Liver (tissue), 7 donors: ENCODE measurements at regions not wholly inside any gene's neighbourhood (a gene's known extent, or its start where the extent isn't known, plus 50 kb on each side); places are given as distances from the start of the nearest gene placed in this dataset.

Experiments used
- DNase-seq: peaks from one replicate; pipeline ENCODE4 v3.0.0-alpha.2; 2017; ENCODE audit warnings: low spot score
- H3K27ac ChIP-seq, 2 donors: one replicate each; pipeline ENCODE4 v1.7.0; 2013; ENCODE audit warnings: inconsistent platforms in 2 of 2, low read length in 2 of 2, control low read depth in 1 of 2, low read depth in 1 of 2, mild to moderate bottlenecking in 1 of 2
- H3K27me3 ChIP-seq, 4 donors: one replicate each; pipeline versions ENCODE4 v1.6.1 to v1.7.0; 2013; ENCODE audit warnings: low read length in 3 of 4, inconsistent platforms in 1 of 4, mild to moderate bottlenecking in 1 of 4, moderate library complexity in 1 of 4; ENCODE audit not compliant: control insufficient read depth in 4 of 4, insufficient read depth in 4 of 4
- H3K36me3 ChIP-seq, 4 donors: one replicate each; pipeline versions ENCODE4 v1.6.1 to v1.7.0; 2013; ENCODE audit warnings: low read length in 3 of 4, mild to moderate bottlenecking in 3 of 4, low read depth in 1 of 4, moderate library complexity in 1 of 4; ENCODE audit not compliant: control insufficient read depth in 4 of 4, insufficient read depth in 3 of 4
- H3K4me1 ChIP-seq, 4 donors: one replicate each; pipeline versions ENCODE4 v1.6.1 to v1.7.0; 2013; ENCODE audit warnings: low read length in 3 of 4, mild to moderate bottlenecking in 3 of 4, moderate library complexity in 1 of 4; ENCODE audit not compliant: control insufficient read depth in 4 of 4, insufficient read depth in 4 of 4
- H3K4me3 ChIP-seq, 3 donors: one replicate each; pipeline versions ENCODE4 v1.6.1 to v1.7.0; 2013; ENCODE audit warnings: low read length in 3 of 3, control low read depth in 1 of 3, low read depth in 1 of 3, mild to moderate bottlenecking in 1 of 3
- H3K9ac ChIP-seq, 2 donors: one replicate each; pipeline ENCODE4 v1.7.0; 2013; ENCODE audit warnings: low read length in 2 of 2, mild to moderate bottlenecking in 2 of 2, moderate library complexity in 2 of 2, control low read depth in 1 of 2, low read depth in 1 of 2
- H3K9me3 ChIP-seq, 4 donors: one replicate each; pipeline versions ENCODE4 v1.6.1 to v1.7.0; 2013; ENCODE audit warnings: low read length in 3 of 4; ENCODE audit not compliant: control insufficient read depth in 4 of 4
- ATF3 ChIP-seq: IDR thresholded peaks from 2 replicates; pipeline ENCODE4 v1.6.1; 2016; ENCODE audit warnings: antibody characterized with exemption
- EGR1 ChIP-seq, 2 donors: IDR thresholded peaks; 2 replicates each; pipeline ENCODE4 v1.6.1; 2016 to 2018; ENCODE audit warnings: antibody characterized with exemption in 2 of 2, low read depth in 2 of 2
- FOXA1 ChIP-seq: IDR thresholded peaks from 2 replicates; pipeline ENCODE4 v1.6.1; 2016; ENCODE audit warnings: antibody characterized with exemption
- GABPA ChIP-seq, 2 donors: IDR thresholded peaks in 1 of 2; conservative IDR thresholded peaks in 1 of 2; 2 replicates each; pipeline ENCODE4 v1.6.1; 2016; ENCODE audit warnings: antibody characterized with exemption in 2 of 2, mild to moderate bottlenecking in 1 of 2, moderate library complexity in 1 of 2
- HNF4A ChIP-seq, 2 donors: conservative IDR thresholded peaks; 2 replicates each; pipeline ENCODE4 v1.6.1; 2016; ENCODE audit warnings: antibody characterized with exemption in 2 of 2, mild to moderate bottlenecking in 2 of 2
- HNF4G ChIP-seq: IDR thresholded peaks from 2 replicates; pipeline ENCODE4 v1.6.1; 2016; ENCODE audit warnings: antibody characterized with exemption
- JUND ChIP-seq, 2 donors: IDR thresholded peaks; 2 replicates each; pipeline ENCODE4 v1.6.1; 2016; ENCODE audit warnings: antibody characterized with exemption in 2 of 2
- NR2F2 ChIP-seq: IDR thresholded peaks from 2 replicates; pipeline ENCODE4 v1.6.1; 2016; ENCODE audit warnings: antibody characterized with exemption
- RAD21 ChIP-seq, 2 donors: IDR thresholded peaks; 2 replicates each; pipeline ENCODE4 v1.6.1; 2016; ENCODE audit warnings: antibody characterized with exemption in 2 of 2, mild to moderate bottlenecking in 2 of 2
- RXRA ChIP-seq, 2 donors: IDR thresholded peaks; 2 replicates each; pipeline ENCODE4 v1.6.1; 2017 to 2018; ENCODE audit warnings: antibody characterized with exemption in 2 of 2, mild to moderate bottlenecking in 1 of 2
- SP1 ChIP-seq: IDR thresholded peaks from 2 replicates; pipeline ENCODE4 v1.6.1; 2018; ENCODE audit warnings: antibody characterized with exemption, mild to moderate bottlenecking
- TAF1 ChIP-seq: conservative IDR thresholded peaks from 2 replicates; pipeline ENCODE4 v1.6.1; 2016; ENCODE audit warnings: antibody characterized with exemption, mild to moderate bottlenecking
- YY1 ChIP-seq: IDR thresholded peaks from 2 replicates; pipeline ENCODE4 v1.6.1; 2016; ENCODE audit warnings: antibody characterized with exemption, mild to moderate bottlenecking
- ZBTB33 ChIP-seq: IDR thresholded peaks from 2 replicates; pipeline ENCODE4 v1.6.1; 2016; ENCODE audit warnings: antibody characterized with exemption
- WGBS: extraction: QIAGEN DNeasy Blood & Tissue Kit; methylation state at CpG from one replicate; pipeline ENCODE4 v1.1.7; 2013; 5-methylcytosine and 5-hydroxymethylcytosine counted together
- TF ChIP-seq, protein P1 (sequence below): IDR thresholded peaks from 2 replicates; pipeline ENCODE4 v1.6.1; 2016; ENCODE audit warnings: antibody characterized with exemption, mild to moderate bottlenecking
- TF ChIP-seq, protein P2 (sequence below): IDR thresholded peaks from 2 replicates; pipeline ENCODE4 v1.6.1; 2016; ENCODE audit warnings: antibody characterized with exemption
- donor health status: healthy.
- donor health status: healthy.
- donor health status: healthy.
- donor health status: healthy.

GRCh38 chr20:56730003-56730402 is 100.9 kb downstream of the TFAP2C start:
- H3K27ac ChIP-seq, result no peak overlapping the region
- 87% methylated on average over 8 of the region's 8 CpGs for WGBS
- no peak for TF ChIP-seq NR2F2
- TF ChIP-seq HNF4G, result no peak
- no peak for TF ChIP-seq SP1
- TF ChIP-seq FOXA1, result no peak
- TF ChIP-seq ATF3, result no peak
- TF ChIP-seq EGR1 (IDR thresholded peaks at IDR 0.05; ENCODE audit: low read depth in 2 of 2), result no peak
- TF ChIP-seq, protein P1, sequence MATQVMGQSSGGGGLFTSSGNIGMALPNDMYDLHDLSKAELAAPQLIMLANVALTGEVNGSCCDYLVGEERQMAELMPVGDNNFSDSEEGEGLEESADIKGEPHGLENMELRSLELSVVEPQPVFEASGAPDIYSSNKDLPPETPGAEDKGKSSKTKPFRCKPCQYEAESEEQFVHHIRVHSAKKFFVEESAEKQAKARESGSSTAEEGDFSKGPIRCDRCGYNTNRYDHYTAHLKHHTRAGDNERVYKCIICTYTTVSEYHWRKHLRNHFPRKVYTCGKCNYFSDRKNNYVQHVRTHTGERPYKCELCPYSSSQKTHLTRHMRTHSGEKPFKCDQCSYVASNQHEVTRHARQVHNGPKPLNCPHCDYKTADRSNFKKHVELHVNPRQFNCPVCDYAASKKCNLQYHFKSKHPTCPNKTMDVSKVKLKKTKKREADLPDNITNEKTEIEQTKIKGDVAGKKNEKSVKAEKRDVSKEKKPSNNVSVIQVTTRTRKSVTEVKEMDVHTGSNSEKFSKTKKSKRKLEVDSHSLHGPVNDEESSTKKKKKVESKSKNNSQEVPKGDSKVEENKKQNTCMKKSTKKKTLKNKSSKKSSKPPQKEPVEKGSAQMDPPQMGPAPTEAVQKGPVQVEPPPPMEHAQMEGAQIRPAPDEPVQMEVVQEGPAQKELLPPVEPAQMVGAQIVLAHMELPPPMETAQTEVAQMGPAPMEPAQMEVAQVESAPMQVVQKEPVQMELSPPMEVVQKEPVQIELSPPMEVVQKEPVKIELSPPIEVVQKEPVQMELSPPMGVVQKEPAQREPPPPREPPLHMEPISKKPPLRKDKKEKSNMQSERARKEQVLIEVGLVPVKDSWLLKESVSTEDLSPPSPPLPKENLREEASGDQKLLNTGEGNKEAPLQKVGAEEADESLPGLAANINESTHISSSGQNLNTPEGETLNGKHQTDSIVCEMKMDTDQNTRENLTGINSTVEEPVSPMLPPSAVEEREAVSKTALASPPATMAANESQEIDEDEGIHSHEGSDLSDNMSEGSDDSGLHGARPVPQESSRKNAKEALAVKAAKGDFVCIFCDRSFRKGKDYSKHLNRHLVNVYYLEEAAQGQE, result no peak
- no peak for TF ChIP-seq TAF1
- no peak for TF ChIP-seq GABPA (IDR thresholded peaks at IDR 0.05 in 1 of 2, conservative IDR thresholded peaks at IDR 0.05 in 1 of 2)
- no peak for TF ChIP-seq HNF4A (conservative IDR thresholded peaks at IDR 0.05)
- TF ChIP-seq ZBTB33, result no peak
- TF ChIP-seq, protein P2, sequence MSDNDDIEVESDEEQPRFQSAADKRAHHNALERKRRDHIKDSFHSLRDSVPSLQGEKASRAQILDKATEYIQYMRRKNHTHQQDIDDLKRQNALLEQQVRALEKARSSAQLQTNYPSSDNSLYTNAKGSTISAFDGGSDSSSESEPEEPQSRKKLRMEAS, result no peak
- no peaks in the 10 kb centered on the region for H3K4me1 ChIP-seq
- no peaks in the 10 kb centered on the region for H3K36me3 ChIP-seq
- no peak overlapping the region for H3K4me3 ChIP-seq
- no peaks in the 10 kb centered on the region for H3K27me3 ChIP-seq
- H3K9ac ChIP-seq, result no peak overlapping the region
- no peaks in the 10 kb centered on the region for H3K9me3 ChIP-seq
- DNase-seq, result no peak

- no peaks in the 10 kb centered on the region for H3K4me1 ChIP-seq
- H3K4me3 ChIP-seq, result no peak overlapping the region
- TF ChIP-seq NR2F2, result no peak
- TF ChIP-seq, protein P1, result no peak
- TF ChIP-seq ZBTB33, result no peak
- TF ChIP-seq RXRA (IDR thresholded peaks at IDR 0.05), result no peak
- TF ChIP-seq TAF1, result no peak
- TF ChIP-seq EGR1 (IDR thresholded peaks at IDR 0.05; ENCODE audit: low read depth in 2 of 2), result no peak
- TF ChIP-seq YY1, result no peak
- TF ChIP-seq, protein P2, result no peak
- TF ChIP-seq SP1, result no peak
- no peak for TF ChIP-seq JUND (IDR thresholded peaks at IDR 0.05)
- no peak for TF ChIP-seq HNF4A (conservative IDR thresholded peaks at IDR 0.05)
- no peak for TF ChIP-seq ATF3
- no peak for TF ChIP-seq FOXA1
- no peak for TF ChIP-seq RAD21 (IDR thresholded peaks at IDR 0.05)
- no peak overlapping the region for H3K9ac ChIP-seq
- no peaks in the 10 kb centered on the region for H3K36me3 ChIP-seq
- no peak overlapping the region for H3K27ac ChIP-seq
- H3K9me3 ChIP-seq, result no peaks in the 10 kb centered on the region
- DNase-seq, result no peak
- H3K27me3 ChIP-seq, result no peaks in the 10 kb centered on the region
- WGBS, result 74% methylated on average over 7 of the region's 7 CpGs
These were observed 101.9 kb downstream of the TFAP2C start for GRCh38 chr20:56730996-56731395.
